Tibial nerve (tissue), 4 donors: ENCODE measurements at regions not wholly inside any gene's neighbourhood (a gene's known extent, or its start where the extent isn't known, plus 50 kb on each side); places are given as distances from the start of the nearest gene placed in this dataset.

ENCODE experiments used
- EP300 ChIP-seq, 2 donors: sonication (generic); formaldehyde crosslinking; IDR thresholded peaks; one replicate each; pipeline ENCODE4 v1.6.1; 2017; ENCODE audit warnings: antibody characterized with exemption in 2 of 2, mild to moderate bottlenecking in 1 of 2
- TF ChIP-seq, protein P1 (sequence below), 5 experiments: fragments of 200-600 bp in 3 of 5; fragments of 450-650 bp in 2 of 5; sonication (generic) in 3 of 5; IDR thresholded peaks; one replicate each; pipeline ENCODE4 v1.5.1; 2016 to 2019; ENCODE audit warnings: antibody characterized with exemption in 5 of 5, mild to moderate bottlenecking in 3 of 5, moderate library complexity in 2 of 5

DNA sequence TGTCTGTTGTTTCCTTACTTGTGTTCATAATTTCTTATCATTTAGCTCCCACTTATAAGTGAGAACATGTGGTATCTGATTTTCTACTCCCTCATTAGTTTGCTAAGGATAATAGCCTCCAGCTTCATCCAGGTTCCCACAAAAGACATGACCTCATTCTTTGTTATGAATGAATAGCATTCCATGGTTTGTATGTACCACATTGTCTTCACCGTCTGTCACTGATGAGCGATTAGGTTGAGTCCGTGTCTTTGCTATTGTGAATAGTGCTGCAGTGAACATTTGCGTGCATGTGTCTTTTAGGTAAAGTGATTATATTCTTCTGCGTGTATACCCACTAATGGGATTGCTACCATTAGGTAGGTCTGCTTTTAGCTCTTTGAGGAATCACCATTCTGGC lies 624.3 kb upstream of the EPHA5 start:
- TF ChIP-seq, protein P1, sequence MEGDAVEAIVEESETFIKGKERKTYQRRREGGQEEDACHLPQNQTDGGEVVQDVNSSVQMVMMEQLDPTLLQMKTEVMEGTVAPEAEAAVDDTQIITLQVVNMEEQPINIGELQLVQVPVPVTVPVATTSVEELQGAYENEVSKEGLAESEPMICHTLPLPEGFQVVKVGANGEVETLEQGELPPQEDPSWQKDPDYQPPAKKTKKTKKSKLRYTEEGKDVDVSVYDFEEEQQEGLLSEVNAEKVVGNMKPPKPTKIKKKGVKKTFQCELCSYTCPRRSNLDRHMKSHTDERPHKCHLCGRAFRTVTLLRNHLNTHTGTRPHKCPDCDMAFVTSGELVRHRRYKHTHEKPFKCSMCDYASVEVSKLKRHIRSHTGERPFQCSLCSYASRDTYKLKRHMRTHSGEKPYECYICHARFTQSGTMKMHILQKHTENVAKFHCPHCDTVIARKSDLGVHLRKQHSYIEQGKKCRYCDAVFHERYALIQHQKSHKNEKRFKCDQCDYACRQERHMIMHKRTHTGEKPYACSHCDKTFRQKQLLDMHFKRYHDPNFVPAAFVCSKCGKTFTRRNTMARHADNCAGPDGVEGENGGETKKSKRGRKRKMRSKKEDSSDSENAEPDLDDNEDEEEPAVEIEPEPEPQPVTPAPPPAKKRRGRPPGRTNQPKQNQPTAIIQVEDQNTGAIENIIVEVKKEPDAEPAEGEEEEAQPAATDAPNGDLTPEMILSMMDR (IDR thresholded peaks at IDR 0.05), result no peak
- TF ChIP-seq EP300 (IDR thresholded peaks at IDR 0.05), result no peak
